NOMO-1 treated with dmso at 0.1 percent for 144 hours (cell line): ENCODE measurements at regions not wholly inside any gene's neighbourhood (a gene's known extent, or its start where the extent isn't known, plus 50 kb on each side); places are given as distances from the start of the nearest gene placed in this dataset.

Source experiments
- DNase-seq: peaks from one replicate; lab custom pipeline; 2025; ENCODE audit not compliant: unreplicated experiment; lab: John Stamatoyannopoulos, UW

DNA sequence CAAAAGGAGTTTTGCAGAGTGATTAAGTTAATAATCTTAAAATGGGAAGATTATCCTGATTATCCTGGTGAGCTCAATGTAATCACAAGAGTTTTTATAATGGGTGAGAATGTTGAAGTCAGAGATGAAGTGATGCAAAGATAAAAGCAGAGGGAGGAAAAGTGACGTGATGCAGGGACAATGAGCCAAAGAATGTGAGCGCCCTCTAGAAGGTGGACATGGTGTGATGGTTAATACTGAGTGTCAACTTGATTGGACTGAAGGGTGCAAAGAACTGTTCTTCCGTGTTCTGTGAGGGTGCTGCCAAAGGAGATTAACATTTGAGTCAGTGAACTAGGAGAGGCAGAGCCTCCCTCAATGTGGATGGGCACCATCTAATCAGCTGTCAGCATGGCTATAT lies 569.6 kb upstream of the AGTR1 start:
- no peak for DNase-seq

DNA sequence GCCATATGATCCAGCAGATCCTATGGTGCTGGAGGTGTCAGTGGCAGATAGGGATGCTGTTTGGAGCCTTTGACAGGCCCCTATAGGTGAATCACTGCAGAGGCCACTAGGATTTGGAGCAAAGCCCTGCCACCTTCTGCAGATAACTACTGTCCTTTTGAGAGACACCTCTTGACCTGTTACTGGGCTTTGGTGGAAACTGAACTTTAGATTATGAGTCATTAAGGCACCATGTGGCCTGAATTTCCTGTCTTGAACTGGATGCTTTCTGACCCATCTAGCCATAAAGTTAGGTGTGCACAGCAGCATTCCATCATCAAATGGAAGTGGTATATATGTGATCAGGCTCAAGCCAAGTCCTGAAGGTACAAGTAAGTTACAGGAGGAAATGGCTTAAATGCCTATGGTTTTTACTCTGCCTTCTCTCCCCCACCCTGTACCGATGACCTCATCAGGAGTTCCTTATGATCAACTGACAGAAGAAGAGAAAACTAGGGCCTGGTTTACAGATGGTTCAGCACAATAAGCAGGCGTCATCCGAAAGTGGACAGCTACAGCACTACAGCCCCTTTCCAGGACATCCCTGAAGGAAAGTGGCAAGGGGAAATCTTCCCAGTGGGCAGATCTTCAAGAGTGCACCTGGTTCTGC lies 565.6 kb upstream of the AGTR1 start:
- DNase-seq = no peak

DNA sequence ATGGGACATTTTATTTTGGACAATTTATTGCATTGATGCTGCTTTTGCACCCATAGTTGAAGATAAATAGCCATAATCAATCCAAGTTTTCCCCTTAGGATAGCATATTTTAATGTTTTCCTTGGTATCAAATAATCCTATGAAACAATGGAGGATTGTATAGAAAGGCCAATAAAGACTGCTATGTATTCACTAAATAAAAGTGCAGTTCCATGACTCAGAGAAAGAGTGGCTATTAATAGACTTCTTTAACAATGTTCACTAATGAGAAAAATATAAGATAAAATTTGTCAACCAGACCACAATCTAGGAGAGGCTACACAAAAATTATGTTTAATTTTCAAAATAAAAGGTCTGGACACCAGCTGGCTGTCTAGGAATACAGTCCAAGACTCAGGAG lies 560.9 kb upstream of the AGTR1 start:
- no peak for DNase-seq

DNA sequence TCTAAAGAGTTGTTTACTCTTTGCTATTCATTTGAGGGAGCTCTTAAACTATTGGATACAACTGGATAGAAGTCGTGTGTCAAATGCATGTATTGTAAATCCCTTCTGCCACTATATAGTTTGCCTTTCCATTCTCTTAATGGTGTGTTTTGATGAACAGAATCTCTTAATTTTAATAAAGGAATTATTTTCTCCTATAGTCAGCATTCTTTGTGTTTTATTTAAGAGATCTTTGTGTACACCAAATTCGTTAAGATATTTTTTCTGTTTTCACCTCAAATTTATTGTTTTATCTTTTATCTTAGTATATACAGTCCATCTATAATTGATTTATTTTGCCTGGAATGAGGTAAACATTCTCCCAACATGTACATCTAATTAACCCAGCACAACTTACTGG lies 551.5 kb upstream of the AGTR1 start:
- DNase-seq = no peak

- DNase-seq = no peak
Measured at GRCh38 chr3:148146947-148147826, 550.5 kb upstream of the AGTR1 start.

- no peak for DNase-seq
Measured at GRCh38 chr3:148147903-148148302, 549.8 kb upstream of the AGTR1 start.

GRCh38 chr3:148149556-148149955 lies 548.1 kb upstream of the AGTR1 start:
- DNase-seq = no peak

DNA sequence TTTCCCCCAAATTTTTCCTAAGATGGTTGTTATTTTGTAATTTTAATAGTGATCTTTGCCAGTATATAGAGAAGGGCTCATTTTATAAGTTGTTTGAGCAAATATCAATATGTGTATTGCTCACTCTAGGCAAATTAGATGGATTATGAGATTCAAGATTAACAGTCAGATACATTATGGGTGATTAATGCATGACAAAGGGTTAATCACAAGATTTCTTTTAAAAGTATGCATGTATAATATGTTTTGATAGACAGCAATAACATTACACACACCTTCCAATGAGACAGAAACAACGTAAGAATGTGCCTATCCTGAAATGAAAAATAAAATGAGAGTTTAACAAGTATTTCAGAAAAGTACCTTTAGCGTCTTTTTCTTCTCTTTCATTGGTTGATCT lies 547.6 kb upstream of the AGTR1 start:
- no peak for DNase-seq

- DNase-seq = no peak
Measured at GRCh38 chr3:148158210-148158609, 539.5 kb upstream of the AGTR1 start.

DNA sequence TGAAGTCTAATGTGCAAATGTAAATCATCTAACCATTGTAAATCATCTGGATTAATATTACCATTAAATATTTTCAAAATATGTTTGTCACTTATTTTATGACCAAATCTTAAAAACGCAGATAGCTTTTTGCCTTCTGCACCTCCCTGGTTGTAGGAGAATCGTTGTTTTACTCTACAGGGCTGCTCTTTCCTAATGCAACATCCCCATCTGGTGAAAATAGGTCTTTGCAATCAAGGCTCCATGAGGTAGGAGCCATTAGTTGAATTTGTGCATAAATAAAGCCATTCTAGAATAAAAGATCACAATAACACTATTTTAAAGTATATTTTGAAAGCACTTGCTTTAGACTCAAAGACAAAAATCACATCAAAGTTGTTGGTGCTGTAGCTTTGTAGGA lies 535.6 kb upstream of the AGTR1 start:
- DNase-seq = no peak

DNA sequence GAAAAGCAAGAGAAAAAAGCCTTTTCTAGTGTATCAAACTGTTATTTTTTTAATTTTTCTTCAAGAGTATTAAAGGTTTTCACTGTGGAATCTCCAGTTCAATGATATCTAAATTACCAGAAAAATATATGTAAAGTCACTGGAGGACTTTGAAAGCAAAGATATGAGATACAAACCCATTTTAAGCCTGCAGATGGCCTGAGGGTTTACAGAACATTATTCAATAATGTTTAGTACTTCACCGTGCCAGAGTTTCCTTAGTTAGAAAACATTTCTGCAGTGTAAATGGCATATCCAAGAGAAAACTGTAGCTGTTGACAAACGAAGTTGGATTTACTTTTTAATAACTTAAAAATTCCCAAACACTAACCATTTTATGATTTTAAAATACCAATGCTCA lies 529.4 kb upstream of the AGTR1 start:
- DNase-seq = no peak

DNA sequence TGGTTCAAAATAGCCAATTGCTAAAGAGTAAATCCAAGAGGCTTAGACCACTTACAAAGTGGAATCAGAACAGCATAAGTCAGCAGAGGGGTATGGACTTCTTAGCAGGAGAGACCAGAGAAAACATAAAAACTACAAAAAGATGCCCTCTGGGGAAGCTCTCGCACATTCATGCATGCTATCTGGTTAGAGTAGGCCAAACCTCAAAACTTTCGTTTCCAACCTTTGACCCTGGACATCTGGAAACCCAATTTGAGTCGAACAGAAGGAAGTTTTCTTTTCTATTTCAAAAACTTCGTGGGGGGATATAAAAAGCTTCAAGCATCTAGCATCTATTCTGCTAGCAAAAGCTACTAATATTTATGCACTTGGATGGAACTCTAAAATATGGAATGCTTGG lies 523.9 kb upstream of the AGTR1 start:
- peak; percentile 6 for DNase-seq

DNA sequence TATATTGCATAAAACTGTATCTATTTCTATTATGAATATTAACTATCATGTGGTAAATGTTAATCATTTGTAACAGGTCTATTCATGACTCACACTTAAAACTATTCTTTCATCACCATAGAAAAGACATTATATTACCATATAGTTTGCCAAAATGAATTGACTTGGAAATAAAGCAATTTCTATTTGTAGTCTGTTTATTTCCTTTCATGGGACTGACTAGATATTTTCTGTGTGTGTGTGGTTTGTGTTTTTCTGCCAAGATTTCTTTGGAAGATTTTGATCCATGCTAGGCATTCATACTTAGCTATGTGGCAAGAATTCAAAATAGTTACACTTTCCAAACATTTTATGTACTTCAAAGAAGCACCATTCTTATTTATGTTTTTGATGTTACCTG lies 522.5 kb upstream of the AGTR1 start:
- DNase-seq = no peak

DNA sequence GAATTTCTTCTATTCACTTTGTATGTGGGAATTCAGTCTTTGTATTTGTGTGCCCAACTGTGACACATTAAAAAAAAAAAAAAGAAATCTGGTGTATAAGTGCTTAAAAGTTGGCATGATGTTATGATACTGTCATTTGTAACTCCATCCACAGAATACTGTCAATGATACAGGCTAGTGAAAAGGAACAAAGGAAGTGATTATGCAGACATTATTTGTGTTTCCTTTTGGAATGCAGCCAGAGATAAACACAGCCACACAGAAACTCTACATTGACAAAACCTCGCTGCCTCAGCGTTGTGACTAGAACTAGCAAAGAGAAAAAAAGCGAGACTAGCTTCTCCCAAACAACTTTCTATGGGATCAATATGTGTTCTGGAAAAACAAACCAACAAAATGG lies 519.2 kb upstream of the AGTR1 start:
- no peak for DNase-seq

- DNase-seq = no peak
Measured at GRCh38 chr3:148184798-148185197, 512.9 kb upstream of the AGTR1 start.

- DNase-seq = no peak
Measured at GRCh38 chr3:148186881-148187280, 510.8 kb upstream of the AGTR1 start.

- no peak for DNase-seq
Measured at GRCh38 chr3:148187296-148187695, 510.4 kb upstream of the AGTR1 start.

DNA sequence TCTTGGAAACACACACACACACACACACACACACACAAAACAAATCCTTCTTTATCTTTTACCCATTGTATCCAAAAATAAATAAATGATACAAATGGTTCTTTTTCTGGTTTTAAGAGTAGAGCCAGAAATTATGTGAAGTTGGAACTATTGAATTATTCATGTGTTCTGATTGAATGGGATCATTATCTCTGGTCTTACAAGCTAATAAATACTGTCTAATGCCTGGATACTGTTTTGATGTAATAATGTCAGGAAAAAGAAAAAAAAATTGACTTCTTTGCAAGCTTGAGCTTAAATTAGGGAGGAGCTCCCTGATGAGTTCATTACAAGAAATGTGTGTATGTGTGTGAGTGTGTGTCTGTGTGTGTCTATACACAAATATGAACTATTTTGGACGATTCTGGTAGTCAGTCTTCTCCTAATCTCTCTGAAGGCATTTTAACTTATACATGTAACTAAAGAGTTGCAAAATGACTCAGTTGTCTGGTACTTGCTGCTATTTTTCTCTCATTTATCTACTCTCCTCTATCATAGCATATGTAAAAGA lies 507.2 kb upstream of the AGTR1 start:
- no peak for DNase-seq

GRCh38 chr3:148191966-148192365 lies 505.7 kb upstream of the AGTR1 start:
- DNase-seq = no peak

GRCh38 chr3:148197061-148197460 lies 500.6 kb upstream of the AGTR1 start:
- no peak for DNase-seq

- peak; percentile 40 for DNase-seq
Measured at GRCh38 chr3:148202386-148202785, 495.3 kb upstream of the AGTR1 start.

GRCh38 chr3:148203297-148204010 lies 494.2 kb upstream of the AGTR1 start:
- no peak for DNase-seq
